GM12865 (cell line): ENCODE measurements at regions not wholly inside any gene's neighbourhood (a gene's known extent, or its start where the extent isn't known, plus 50 kb on each side); places are given as distances from the start of the nearest gene placed in this dataset.

Experiments
- DNase-seq: peaks from one replicate; pipeline ENCODE4 v3.0.0; 2010; ENCODE audit warnings: low read depth
- H3K4me3 ChIP-seq: 2 replicates; pipeline ENCODE4 v1.5.1; 2011; ENCODE audit warnings: mild to moderate bottlenecking, low read depth, low read length, control low read depth
- CTCF ChIP-seq: IDR thresholded peaks from 2 replicates; pipeline ENCODE4 v1.5.1; 2011; ENCODE audit warnings: low read length, control low read depth, low read depth, inconsistent platforms; ENCODE audit not compliant: insufficient read depth; ENCODE audit errors: missing control alignments

GRCh38 chr3:56899078-56899477, 97.3 kb upstream of the ARHGEF3 start:
- no peak overlapping the region for H3K4me3 ChIP-seq
- TF ChIP-seq CTCF: no peak
- DNase-seq: no peak

GRCh38 chr3:56896357-56896756, 94.6 kb upstream of the ARHGEF3 start:
- DNase-seq: no peak
- no peak for TF ChIP-seq CTCF
- no peak overlapping the region for H3K4me3 ChIP-seq

GRCh38 chr3:56894881-56895431, 93.2 kb upstream of the ARHGEF3 start:
- no peak for TF ChIP-seq CTCF
- peak; percentile 56 for DNase-seq
- H3K4me3 ChIP-seq: no peak overlapping the region

- no peak for TF ChIP-seq CTCF
- H3K4me3 ChIP-seq: no peak overlapping the region
- no peak for DNase-seq
These were observed 88.8 kb upstream of the ARHGEF3 start for GRCh38 chr3:56890448-56891091.

GRCh38 chr3:56889131-56889530, 87.4 kb upstream of the ARHGEF3 start:
- no peak for DNase-seq

GRCh38 chr3:56887402-56888025, 85.8 kb upstream of the ARHGEF3 start:
- peak; percentile 8 for DNase-seq
- no peak overlapping the region for H3K4me3 ChIP-seq

More at GRCh38 chr3:56889131-56889530, 87.4 kb upstream of the ARHGEF3 start:
- H3K4me3 ChIP-seq: no peak overlapping the region
- no peak for TF ChIP-seq CTCF

More at GRCh38 chr3:56887402-56888025, 85.8 kb upstream of the ARHGEF3 start:
- TF ChIP-seq CTCF: no peak
